H54 (cell line): ENCODE measurements at regions not wholly inside any gene's neighbourhood (a gene's known extent, or its start where the extent isn't known, plus 50 kb on each side); places are given as distances from the start of the nearest gene placed in this dataset.
"Not testable (repeated sequence)": the region's sequence is repeated elsewhere in the genome, so short reads cannot be mapped to it uniquely, and the experiment has no call there.

Experiments
- DNase-seq: peaks from one replicate; pipeline ENCODE4 v3.0.0; 2011; ENCODE audit warnings: low spot score, mixed read lengths; ENCODE audit not compliant: insufficient read length
- FAIRE-seq: peaks from 3 replicates; lab custom pipeline; 2011; peaks lifted over from hg19 to GRCh38; lab: Jason Lieb, UNC
- POLR2A ChIP-seq: IDR thresholded peaks from 2 replicates; pipeline ENCODE4 v1.6.1; 2011; ENCODE audit warnings: low read depth, mild to moderate bottlenecking, low read length

DNA sequence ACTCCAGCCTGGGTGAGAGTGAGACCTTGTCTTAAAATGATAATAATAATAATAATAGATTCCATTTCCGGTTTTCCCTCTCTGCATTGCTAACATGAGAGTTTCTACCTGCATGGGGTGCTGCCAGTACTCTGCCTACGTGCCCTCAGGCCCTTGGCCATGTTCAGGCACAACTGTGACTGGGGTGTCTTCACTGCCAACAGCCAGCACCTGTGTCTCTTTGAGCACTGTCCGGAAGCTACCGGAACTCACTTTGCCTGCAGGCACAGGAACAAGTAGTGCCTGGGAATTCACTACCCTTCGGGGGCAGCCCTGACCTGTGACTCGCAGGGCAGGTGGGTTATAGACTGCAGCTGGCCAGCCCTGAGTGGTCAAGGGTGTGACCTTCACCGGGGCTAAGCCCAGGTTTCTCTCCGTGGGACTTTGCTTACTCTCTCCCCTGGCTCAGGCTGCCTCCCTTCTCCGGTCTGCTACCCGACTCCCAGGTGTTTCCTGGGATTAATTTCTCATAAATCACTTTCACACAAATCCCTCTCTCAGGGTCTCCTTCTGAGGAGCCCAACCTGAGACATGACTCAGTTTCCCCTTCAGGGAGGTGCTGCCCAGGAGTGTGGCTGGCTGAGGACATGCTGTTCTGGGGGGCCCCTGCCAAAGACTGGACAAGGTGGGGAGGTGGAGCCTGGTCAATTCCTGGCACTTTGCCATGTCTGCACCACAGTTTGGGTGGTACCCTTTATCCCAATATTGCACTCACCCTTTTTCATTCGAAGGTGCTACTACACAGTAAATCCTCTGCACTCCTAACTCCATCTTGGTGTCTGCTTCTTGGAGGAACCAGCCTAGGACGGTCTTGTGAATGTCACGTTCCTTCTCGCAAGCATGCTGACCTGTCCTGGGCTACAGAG, 79.5 kb upstream of the RALGAPA2 start:
- no peak for FAIRE-seq
- no peak for TF ChIP-seq POLR2A

DNA sequence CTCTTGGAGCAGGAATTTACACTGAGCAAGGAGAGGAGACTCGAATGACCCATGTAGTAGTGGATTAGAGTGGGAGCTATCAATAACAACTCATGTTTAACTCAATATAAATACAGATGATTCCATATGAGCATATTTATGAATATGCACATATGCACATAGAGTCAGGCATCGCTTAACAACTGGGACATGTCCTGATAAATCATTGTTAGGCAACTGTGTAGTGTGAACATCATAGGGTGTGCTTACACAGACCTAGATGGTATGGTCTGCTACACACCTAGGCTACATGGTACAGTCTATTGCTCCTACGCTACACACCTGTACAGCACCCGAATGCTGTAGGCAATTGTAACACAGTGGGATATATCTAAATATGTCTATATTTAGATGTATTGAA, 75.9 kb upstream of the RALGAPA2 start:
- FAIRE-seq (no peak), DNase-seq (no peak)
- no peak for TF ChIP-seq POLR2A

More for the DNA sequence above, 79.5 kb upstream of the RALGAPA2 start:
- DNase-seq, result no peak

DNA sequence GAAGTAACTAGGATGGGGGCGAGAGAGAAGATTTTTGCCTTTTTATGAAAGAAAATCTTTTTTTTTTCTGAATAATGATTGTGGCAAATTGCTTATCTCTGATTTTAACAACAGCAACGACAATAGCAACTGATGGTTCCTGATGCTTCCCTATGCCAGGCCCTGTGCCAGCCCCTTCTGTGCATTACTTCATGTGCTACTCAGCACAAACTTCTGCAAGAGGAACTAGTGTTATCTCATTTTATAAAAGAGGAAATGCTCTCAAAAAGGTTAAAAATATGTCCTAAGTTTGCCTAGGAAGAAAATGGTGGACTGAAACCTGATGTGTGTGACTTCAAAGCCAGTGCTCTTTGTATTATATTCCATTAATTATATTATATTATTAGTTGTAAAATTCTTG, 74.0 kb upstream of the RALGAPA2 start:
- DNase-seq (no peak), FAIRE-seq (no peak)
- TF ChIP-seq POLR2A, result no peak

DNA sequence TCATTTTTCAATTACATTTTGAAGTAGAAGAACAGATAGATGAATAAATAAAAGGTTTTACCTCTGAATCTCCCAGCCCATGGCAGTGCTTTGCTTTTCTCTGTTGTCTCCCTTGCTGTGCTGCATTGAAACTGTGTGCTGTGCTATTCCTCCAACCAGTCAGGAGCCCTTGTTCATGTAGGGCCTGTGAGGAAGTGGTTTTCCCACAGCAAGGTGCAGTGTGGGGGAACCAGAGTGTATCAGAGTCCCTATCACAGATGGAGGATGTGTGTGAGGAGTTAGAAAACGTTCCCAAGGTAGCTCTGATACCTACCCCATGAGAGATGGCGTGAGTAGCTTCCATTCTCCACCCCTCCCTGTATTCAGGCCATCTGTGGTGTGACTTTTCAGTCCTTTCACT, 72.8 kb upstream of the RALGAPA2 start:
- no peak for TF ChIP-seq POLR2A
- DNase-seq (no peak), FAIRE-seq (no peak)

DNA sequence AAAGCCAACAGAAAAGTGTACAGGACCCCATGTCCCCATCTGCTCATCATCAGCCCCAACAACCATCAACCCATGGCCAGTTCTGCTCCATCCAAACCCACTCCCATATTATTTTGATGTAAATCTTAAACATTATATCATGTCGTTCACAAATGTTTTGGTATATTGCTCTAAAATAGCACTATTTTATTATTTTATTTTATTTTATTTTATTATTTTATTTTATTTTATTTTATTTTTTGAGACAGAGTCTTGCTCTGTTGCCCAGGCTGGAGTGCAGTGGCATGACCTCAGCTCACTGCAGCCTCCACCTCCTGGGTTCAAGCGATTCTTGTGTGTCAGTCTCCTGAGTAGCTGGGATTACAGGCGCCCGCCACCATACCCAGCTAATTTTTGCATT, 72.0 kb upstream of the RALGAPA2 start:
- not testable (repeated sequence) for DNase-seq, FAIRE-seq

DNA sequence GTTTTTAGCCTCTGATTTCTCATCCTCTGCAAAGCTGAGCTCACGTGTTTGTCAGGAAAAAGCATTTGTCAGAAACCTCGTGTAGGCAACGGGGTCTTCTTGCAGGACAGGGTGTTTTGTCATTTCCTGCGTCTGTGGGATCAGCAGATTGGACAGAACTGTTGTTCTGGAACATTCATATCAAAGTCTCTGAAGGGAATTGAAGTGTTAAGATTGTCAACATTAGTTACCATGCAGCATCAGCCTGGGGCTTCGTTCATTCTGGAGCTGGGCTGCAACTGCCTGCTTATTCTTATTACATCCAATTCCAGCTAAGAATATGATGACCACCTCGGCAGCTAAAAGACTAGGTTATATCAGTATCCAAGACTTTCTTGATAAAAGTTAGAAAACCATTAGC, 71.0 kb upstream of the RALGAPA2 start:
- FAIRE-seq, result no peak
- no peak for TF ChIP-seq POLR2A
- DNase-seq, result no peak

DNA sequence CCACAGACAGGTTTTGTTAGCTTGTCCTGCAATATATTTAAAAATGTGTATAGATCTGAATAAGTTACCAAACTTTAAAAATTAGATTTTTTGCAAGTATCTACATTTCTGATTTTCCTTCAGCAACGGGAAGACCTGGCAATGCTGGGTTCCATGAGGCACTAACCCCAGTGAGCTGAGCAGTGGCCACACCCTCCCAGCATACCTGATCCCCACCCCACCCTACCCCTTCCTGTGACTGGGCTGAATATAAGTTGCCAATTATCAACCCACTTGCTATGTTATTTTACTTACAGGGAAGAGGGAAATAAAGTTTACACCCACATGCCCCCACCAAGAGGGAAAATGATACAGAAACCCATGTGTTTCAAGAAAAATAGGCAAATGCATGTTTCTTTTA, 70.3 kb upstream of the RALGAPA2 start:
- no peak for TF ChIP-seq POLR2A
- DNase-seq (no peak), FAIRE-seq (no peak)

DNA sequence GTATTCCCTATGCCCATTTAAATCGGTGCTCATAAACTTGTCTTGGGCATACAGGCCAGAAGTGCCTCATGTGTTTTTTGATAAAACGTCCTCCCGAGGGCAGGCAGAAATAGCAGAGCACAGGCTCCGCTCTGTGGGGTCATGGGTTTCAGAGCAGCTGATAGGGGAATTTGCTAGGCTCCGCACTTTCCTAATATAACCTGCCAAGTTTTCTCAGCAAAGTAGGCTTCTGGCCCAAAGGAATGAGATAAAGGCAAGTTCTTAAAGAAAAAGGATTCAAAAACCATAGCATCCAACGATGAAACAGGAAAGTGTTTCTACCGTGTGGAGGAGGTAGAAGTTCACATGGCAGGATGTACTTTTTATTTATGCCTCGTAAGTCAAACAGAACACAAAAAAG, 69.8 kb upstream of the RALGAPA2 start:
- no peak for DNase-seq
- FAIRE-seq, result no peak
- TF ChIP-seq POLR2A, result no peak

DNA sequence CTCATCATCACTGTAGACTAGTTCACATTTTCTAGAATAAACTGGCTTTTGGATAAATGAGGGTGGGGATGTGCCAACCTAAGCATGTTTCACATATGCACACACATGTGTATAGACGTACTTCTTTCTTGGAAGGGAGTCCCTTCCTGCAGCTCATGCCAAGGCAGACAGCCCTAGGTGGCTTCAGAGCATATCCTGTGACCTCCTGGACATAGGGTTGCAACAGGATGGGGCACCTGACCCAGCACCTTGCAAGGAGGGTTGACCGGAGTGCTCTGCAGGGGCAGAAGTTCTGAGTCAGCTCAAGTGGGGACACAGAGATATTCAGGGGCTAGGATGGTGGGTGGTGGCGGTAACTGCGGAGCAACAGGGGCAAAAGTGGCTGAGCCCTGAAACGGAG, 68.6 kb upstream of the RALGAPA2 start:
- no peak for FAIRE-seq
- no peak for TF ChIP-seq POLR2A
- DNase-seq, result no peak

DNA sequence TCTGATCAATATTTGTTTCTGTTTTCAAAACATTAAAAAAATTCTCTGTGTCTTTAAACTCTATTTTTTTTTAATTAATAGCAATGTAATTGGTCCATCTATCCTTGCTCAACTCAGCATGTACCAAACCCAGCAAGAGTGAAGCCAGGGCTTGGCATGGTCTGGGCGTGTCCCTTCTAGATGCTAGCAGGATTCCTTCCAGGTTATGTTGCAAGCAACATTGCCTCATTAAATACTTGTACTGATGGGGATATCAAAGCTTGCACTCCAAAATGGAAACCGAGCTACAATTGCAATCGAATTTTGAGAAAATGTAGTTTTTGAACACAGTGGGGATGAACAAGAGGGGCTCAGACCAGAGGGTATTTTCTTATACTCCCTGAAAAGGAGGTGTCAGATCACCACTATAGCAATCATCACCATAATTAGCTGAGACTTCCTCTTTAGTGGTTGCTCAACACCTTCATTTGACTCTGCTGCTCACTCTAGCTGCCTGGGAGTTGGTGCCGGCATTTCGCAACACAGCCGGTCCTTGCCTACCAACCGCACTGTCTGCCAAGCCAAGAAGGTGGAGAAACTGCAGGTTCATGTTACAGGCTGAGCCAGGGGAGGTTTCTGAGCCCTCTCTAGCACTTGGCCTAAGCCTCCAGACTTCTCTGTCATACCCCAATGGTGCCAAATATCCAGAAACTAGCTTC, 67.8 kb upstream of the RALGAPA2 start:
- TF ChIP-seq POLR2A, result no peak
- DNase-seq (no peak), FAIRE-seq (no peak)

DNA sequence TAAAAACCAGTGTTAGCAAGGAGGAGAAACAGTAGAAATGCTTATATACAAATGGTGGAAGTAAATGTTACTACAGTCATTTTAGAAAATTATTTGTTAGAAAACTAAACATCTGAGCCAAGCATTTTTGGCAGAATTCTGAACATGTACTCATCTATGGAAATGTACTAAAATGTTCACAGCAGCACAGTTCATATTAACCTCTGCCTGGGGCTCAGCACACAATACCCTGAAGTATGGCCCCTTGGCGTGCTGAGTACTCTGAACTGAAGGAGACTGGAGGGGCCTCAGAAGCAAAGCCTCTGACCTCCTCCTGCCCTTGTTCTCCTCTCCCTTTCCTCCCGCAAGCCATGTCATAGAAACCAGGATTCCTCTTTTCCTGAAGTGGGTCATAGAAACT, 66.2 kb upstream of the RALGAPA2 start:
- DNase-seq, result no peak
- FAIRE-seq, result no peak
- no peak for TF ChIP-seq POLR2A

DNA sequence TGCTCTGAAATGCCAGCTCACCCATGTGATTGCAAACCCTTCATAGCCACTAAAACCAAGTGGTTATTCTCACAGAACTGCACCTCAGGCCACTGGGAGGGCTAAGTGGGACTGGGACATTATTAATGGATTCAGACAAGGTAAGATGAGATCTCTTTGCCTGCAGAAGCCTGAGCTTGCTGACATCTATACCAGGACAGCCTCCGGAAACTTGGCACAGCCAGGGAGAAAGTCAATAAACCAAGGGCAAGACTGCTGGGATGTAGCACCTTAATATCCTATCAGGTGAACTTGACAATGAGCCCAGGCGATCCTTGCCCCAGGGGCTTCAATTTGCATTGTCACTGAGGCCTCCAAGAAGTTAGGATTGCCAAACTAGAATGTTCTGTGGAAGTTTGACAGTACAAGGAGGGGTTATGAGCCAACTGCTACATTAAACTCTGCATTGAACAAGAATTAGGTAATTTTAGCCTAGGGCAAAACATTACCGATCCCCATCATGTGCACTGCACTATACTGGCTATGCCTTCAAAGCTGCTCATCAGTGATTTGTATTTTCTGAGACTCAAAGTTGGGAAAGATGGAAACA, 60.1 kb upstream of the RALGAPA2 start:
- FAIRE-seq (no peak), DNase-seq (no peak)
- TF ChIP-seq POLR2A, result no peak

DNA sequence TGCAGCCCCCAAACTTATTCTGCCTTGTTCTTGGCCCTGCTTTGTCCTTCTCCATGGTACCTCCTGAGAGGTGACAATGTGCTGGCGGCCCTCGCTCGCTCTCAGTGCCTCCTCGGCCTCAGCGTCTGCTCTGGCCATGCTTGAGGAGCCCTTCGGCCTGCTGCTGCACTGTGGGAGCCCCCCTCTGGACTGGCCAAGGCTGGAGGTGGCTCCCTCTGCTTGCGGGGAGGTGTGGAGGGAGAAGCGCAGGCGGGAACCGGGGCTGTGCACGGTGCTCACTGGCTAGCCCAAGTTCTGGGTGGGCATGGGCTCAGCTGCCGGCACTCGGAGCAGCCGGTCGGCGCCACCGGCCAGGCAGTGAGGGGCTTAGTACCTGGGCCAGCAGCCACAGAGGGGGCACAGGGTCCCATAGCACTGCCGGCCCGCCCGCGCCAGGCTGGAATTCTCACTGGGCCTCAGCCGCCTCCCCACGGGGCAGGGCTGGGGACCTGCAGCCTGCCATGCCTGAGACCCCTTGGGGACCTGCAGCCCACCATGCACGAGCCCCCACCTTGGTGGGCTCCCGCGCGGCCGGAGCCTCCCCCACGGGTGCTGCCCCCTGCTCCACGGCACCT, 55.9 kb upstream of the RALGAPA2 start:
- FAIRE-seq (no peak), DNase-seq (no peak)
- TF ChIP-seq POLR2A, result no peak

DNA sequence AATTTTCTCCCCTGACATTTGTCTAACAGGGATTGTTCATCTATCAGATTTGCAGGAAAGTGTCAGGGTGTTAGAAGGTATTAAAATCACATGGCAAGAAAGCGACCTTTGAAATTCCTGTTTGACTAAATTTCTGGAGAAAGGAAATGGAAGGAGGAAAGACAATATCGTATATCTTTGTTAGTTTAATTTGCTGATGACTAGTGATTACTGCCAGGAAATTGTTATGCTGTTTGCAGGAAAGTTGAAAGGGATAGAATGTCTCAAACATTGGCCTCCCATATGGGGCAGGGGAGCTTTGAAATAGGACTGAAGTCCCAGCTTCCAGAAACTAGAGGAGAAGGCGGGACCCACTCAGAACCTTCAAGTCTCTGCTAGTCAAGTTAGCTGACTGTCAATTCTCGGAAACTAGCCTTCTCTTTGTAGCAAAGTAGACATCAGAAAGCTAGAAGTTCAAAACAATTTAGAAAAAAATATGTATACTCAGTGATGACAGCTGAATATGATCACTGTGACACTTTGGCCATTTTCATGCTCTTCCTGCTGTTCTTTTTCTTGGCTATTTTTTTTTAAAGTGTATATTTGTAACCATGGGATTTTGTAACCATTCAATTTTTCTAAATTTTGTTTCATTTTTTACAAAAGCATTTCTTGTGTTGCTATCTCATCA, 53.4 kb upstream of the RALGAPA2 start:
- TF ChIP-seq POLR2A, result no peak
- no peak for FAIRE-seq
- no peak for DNase-seq
